HCT116 (cell line): ENCODE measurements at regions not wholly inside any gene's neighbourhood (a gene's known extent, or its start where the extent isn't known, plus 50 kb on each side); places are given as distances from the start of the nearest gene placed in this dataset.

Experiments used
- TCF7L2 ChIP-seq: IDR thresholded peaks from 2 replicates; pipeline ENCODE4 v1.7.0; 2011; ENCODE audit warnings: borderline replicate concordance, inconsistent platforms; ENCODE audit not compliant: insufficient read depth, insufficient read length; ENCODE audit errors: extremely low read depth
- YY1 ChIP-seq: IDR thresholded peaks from 2 replicates; pipeline ENCODE4 v1.6.1; 2011; ENCODE audit warnings: low read length, low read depth, moderate library complexity, mild to moderate bottlenecking; ENCODE audit not compliant: insufficient replicate concordance; ENCODE audit errors: extremely low read depth

- TF ChIP-seq YY1: no peak
- no peak for TF ChIP-seq TCF7L2
Measured at GRCh38 chr1:2904191-2904590, 102.7 kb upstream of the TTC34 start.
